NCI-H1092 (cell line): ENCODE measurements at regions not wholly inside any gene's neighbourhood (a gene's known extent, or its start where the extent isn't known, plus 50 kb on each side); places are given as distances from the start of the nearest gene placed in this dataset.
A peak's percentile ranks its signal among the peaks of the same experiment; 100 is the strongest.

ENCODE experiments used
- DNase-seq: peaks from one replicate; lab custom pipeline; 2025; lab: John Stamatoyannopoulos, UW

DNA sequence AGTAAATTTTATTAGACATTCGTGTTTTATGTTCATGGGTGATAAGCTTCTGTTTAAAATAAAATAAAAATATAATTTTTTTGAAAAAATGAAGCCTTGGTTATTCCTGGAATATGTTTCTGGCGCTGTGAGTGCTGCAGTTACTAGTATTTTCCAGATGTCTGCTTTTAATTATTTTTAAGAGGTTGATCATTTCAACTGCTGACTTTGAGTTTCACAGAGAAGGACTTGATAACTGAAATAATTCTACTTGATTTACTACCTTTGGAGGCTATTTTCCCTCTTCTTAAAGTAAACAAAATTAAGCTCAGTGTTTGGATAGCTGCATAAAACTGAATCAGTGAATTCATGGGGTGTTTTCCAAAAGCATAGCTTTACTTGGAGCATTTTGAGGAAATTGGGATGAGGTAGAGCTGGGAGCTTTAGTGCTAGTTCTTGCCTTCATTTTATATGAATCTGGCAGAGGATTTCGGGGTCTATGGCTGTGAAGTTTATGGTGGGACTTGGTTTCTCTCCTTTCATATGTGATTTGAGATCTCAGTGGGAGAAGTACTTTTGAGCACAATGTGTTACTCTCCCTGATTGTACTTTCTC, 666.5 kb downstream of the DCDC2C start:
- no peak for DNase-seq

DNA sequence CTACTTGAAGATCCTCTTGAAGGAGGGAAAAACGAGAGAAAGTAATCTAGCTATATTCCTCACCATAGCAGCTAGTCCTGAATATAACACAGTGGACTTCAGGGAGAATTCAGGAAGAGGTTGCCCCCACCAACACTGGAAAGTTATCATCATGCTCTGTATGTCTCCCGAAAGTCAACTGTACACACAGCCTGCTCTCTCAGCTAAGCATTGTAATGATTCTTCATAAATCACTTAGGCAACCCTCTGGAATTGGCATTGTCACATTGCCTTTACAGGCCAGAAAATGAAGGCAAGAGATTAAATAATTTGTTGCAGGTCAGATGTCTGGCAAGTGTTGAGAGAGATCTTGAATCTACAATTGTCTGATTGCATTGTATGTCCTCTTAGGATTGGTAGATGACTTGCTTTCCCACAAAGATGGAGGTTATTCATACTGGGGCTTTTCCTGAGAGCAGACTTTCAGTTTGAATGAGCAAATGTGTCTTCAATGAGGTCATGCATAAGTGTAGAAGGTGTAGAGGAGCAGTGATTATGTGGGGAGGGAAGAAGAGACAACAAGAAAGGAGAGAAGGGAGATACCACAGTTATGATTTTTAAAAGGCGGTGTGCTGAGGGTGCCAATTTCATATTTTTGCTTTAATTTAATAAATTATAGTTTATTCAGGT, 667.2 kb downstream of the DCDC2C start:
- DNase-seq, result no peak

DNA sequence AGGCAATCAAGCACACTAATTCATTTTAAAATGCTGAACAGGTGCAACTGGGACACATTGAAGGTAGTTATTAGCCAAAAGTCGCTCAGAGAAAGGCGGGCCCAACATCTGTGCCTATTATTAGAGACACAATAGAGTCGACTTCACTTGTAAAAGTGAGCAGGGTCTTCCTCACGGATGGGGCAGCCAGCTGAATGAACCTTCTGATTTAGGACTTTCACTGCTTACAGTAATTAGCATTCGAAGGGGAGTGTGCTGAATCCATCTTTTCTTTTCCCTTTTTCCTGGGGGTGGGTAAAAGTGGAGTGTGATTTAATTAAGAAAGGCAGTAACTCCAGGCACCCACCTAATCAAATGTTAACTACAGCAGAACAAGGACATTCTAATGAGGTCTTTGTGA, 677.7 kb downstream of the DCDC2C start:
- peak; percentile 87 for DNase-seq

DNA sequence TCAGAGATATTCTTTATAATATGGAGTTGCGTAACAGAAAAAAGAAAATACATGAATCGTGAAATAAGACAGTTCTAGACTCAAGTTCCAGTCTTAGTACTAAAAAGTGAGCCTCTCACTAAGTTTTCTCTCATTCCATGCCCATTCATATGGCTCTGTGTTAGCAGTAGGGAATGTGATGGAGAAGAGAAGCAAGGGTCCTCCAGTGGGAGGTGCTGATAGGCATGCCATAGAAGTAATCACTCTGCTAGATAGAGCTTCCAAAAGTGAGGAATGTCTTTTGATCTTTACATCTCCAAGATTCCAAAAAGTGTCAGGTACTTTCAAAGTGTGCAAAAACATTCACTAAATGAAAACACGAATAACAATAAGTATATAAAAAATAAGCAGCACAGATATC, 678.4 kb downstream of the DCDC2C start:
- DNase-seq, result no peak

DNA sequence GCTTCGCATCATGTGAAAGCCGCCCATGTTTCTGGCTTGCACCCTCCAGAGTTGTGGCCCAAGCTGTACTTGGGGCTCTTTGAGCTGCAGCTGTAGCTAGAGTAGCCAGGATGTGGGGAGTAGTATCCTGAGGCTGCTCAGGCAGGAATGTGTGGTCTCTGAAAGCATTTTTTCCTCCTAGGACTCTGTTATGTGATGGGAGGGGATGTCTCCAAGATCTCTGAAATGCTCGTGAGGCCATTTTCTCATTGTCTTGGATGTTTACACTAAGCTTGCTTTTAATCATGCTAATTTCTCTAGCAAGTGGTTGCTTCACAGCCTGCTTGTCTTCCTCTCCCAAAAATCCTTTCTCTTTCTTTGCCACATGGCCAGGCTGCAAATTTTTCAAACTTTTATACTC, 687.6 kb downstream of the DCDC2C start:
- DNase-seq, result no peak

DNA sequence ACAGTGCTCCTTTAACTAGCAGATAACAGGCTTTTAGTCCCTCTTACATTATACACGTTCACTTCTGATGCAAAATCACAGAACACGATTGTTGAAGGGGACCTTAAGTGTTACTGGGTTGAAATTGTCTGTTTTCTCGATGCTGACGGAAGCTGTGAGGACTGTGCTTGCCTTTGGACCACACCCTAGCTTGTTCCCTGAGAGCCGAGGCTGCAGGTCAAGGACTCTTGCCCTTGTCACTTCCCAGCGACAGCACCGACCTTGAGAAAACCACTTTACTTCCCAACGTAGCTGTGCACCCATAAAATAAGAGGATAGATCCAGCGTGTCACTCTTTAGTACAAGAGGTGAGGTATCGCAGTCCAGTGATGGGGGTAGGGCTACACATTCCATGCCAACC, 701.0 kb downstream of the DCDC2C start:
- no peak for DNase-seq

DNA sequence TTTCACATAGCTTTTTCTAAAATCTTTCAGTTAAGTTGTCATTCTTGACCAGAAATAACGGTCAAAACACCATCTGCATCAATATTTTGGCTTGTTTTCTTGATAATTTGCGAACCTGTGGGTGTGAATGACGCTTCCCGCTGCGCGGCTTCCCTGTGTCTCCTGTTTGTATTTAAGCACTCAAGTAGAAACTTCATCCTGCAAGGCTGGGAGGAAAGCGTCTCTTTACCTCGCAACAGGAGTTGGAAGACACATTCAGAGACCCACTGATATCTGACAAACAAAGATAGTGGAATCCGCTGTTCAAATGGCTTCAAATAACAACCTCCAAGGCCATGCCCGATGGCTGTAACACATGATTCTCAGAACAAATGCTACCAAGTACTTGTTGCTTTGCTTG, 704.9 kb downstream of the DCDC2C start:
- DNase-seq, result no peak

DNA sequence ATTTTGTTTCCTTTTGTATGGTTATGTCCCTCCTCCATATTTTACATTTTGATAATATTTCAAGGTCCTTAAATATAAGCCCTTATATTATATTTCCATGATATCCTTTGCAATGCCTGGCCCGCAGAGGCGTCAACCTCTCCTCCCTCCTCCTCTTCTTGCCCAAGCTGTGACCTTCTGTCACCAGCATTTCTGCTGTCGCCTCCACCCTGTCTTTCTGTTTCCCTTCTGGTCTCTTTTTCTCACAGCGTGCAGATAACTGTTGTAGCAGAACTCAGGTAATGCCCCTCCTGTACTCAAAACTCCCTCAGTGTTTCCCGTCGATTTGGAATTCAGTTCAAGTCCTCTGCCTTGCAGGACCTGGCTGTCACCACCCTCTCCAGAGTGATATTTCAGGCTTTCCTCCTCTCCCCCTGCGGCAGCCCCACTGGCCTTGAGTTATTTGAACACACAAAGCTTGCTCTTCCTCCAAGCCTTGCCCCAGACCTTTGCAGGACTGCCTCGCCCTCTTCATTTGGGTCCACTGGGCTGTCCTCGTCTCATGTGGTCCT, 709.3 kb downstream of the DCDC2C start:
- no peak for DNase-seq

DNA sequence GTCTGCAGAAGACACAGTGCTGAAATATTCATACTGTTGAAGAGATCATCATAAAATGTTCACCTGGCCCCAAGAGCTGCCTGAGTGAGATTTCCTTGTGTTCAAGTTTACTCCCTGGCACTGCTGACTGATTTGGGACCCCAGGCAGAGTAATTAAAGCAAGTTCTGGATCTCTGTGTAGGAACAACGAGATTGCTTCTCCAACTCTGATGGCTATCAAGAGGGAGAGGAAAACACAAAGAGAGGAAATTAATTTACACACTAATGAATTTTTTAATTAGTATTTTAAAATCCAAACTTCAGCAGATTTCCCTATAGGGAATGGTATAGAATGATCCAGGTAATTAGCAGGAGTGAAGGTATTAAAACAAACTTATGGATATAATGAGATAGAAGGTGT, 711.8 kb downstream of the DCDC2C start:
- no peak for DNase-seq

DNA sequence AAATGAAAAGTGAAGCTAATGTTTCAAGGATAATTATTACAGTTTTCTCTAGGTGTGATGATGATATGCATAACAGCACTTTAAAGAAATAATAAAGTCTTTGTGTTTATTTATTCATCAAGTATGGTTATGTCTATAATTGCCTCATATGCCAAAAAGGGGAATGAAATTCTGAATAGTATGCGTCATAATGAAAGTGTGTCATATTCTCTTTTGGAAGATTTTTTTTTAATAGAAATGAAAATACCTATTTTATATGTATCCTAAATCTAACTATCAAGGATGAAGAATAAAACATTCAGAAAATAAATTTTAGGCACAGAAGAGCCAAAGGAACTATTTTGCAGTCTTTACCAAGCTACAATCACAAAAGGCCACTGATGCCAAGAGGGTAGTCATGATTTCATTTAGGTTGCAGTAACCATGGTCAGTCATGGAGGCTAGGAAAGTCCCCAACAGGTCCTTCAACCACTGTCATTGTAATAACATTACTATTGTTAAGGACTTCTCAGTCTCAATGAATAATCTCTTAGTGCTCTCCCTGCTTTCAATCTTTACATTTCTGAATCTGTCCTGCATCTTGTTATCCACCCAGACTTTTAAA, 712.5 kb downstream of the DCDC2C start:
- no peak for DNase-seq

- no peak for DNase-seq
Observed at GRCh38 chr2:4416431-4416830, 713.1 kb downstream of the DCDC2C start.

DNA sequence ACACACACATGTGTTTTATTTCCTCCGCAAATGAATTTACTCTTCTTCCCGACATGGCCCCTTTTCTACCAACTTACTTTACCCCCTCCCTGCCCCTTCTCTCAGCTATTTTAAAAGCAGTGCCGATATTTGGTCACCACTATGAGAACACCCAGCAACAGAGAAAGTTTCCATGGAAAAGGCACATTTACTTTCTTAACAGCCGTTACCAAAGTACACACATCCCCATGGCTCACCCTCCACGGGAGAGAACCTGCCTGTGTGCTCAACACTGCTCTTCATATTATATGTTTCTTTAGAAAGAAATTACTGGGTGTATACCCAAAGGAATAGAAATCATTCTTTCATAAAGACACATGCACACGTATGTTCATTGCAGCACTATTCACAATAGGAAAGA, 714.4 kb downstream of the DCDC2C start:
- no peak for DNase-seq

DNA sequence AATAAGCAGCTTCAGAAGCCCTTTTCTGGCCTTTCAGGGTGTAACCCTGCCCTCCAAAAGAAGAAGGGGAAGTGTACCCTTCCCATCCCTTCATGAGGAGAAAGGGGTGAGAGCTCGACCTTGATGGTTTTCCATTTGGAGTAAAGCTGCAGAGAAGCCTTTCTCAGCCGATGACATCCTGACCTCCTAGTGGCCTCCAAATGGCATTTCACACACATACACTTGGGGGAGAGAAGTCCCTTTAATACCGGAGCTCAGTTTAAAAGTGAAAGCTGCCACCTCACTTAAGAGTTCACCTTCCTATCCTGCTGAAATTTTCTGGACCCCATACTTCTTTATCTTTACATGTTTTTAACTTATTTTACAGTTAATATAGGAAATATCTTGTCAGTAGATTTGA, 716.7 kb downstream of the DCDC2C start:
- no peak for DNase-seq

- no peak for DNase-seq
Observed at GRCh38 chr2:4424153-4424552, 720.8 kb downstream of the DCDC2C start.

GRCh38 chr2:4427083-4427482, 723.7 kb downstream of the DCDC2C start:
- DNase-seq, result no peak

GRCh38 chr2:4445821-4446220, 742.4 kb downstream of the DCDC2C start:
- DNase-seq, result no peak

DNA sequence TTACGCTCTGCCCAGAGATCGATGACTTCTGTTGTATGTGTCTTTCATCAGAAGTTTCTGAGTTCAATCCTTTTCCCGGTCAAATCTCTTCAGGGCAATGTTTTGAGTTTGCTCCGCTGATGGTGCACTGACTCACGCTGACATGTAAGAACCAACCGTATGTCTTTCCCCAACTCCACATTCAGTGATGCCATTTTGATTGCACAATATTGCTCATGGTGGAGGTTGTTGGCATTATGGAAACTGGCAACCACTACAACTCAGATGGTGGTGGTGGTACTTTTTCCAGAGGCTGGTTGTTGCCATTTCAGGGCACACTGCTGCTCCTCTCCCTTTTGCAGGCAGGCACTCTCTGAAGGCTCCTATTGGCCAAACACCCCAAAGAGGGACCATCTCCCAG, 751.5 kb downstream of the DCDC2C start:
- no peak for DNase-seq

- no peak for DNase-seq
Observed at GRCh38 chr2:4455486-4456155, 752.2 kb downstream of the DCDC2C start.

DNA sequence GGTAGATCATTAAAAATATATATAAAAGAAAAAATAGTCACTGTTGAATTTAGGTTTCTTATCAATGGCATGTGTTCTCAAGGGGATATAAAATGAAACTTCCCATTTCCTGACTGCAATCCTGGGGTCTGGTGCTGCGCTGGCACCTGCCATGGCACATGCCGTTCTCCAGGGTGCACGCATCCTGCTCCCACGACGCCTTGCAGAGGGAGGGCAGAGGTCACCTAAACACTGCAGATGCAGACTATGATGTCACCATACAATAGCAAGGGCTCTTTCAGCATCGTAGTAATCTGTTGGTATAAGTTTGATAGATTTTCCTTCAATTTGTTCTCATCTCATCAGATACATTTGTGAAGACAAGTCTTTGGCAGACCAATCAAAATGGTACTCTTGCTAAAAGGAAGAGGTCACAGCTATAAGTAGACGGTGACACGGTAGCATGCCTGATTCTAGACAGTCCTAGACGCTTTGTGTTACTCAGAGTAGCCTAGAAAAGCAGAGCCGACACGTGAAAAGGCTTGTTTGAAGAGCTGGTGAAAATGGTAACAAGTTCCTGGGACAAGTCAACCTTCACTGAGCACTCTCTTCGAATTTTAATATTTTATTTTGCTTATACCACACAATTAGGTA, 761.4 kb downstream of the DCDC2C start:
- no peak for DNase-seq

DNA sequence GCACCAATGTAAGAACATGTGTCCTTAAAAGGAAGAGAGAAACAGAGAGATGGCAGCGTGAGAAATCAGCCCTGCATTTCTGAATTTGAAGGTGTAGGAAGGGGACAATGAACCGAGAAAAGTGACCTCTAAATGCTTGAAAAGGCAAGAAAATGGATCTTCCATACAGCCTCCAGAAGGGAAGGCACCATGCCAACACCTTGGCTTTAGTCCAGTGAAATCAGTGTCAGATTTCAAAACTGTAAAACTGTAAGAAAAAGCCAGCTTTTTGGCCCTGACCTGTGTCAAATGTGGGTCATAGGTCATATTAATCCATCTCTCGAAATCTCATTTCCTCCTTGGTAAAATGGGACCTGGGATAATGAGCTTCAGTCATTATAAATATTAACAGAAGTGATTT, 762.3 kb downstream of the DCDC2C start:
- DNase-seq, result no peak

GRCh38 chr2:4475618-4476017, 772.2 kb downstream of the DCDC2C start:
- DNase-seq, result no peak

DNA sequence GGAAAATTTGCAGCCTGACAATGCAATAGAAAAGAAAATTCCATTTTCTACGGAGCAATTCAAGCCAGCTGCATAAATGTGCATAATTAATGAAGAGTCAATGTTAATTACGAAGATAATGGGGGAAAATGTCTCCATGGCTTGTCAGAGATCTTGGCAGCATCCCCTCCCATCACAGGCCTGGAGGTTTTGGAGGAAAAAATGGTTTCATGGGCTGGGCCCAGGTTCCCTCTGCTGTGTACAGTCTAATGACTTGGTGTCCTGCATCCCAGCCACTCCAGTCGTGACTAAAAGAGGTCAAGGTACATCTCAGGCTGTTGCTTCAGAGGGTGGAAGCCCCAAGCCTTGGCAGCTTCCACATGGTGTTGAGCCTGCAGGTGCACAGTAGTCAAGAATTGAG, 779.7 kb downstream of the DCDC2C start:
- DNase-seq, result no peak

- no peak for DNase-seq
Observed at GRCh38 chr2:4486971-4487370, 783.6 kb downstream of the DCDC2C start.
